ENCODE measurements at regions not wholly inside any gene's neighbourhood (a gene's known extent, or its start where the extent isn't known, plus 50 kb on each side); places are given as distances from the start of the nearest gene placed in this dataset.

- no peak for ATAC-seq
- no peaks in the 10 kb centered on the region for H3K4me1 ChIP-seq
These were observed 230.3 kb upstream of the TYRP1 start for GRCh38 chr9:12462861-12463260.

GRCh38 chr9:12463641-12464040 lies 229.5 kb upstream of the TYRP1 start:
- no peak for TF ChIP-seq POLR2A (IDR thresholded peaks at IDR 0.05)
- TF ChIP-seq, protein P1, sequence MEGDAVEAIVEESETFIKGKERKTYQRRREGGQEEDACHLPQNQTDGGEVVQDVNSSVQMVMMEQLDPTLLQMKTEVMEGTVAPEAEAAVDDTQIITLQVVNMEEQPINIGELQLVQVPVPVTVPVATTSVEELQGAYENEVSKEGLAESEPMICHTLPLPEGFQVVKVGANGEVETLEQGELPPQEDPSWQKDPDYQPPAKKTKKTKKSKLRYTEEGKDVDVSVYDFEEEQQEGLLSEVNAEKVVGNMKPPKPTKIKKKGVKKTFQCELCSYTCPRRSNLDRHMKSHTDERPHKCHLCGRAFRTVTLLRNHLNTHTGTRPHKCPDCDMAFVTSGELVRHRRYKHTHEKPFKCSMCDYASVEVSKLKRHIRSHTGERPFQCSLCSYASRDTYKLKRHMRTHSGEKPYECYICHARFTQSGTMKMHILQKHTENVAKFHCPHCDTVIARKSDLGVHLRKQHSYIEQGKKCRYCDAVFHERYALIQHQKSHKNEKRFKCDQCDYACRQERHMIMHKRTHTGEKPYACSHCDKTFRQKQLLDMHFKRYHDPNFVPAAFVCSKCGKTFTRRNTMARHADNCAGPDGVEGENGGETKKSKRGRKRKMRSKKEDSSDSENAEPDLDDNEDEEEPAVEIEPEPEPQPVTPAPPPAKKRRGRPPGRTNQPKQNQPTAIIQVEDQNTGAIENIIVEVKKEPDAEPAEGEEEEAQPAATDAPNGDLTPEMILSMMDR (IDR thresholded peaks at IDR 0.05), result no peak

More at GRCh38 chr9:12462861-12463260, 230.3 kb upstream of the TYRP1 start:
- DNase-seq, result no peak
- TF ChIP-seq POLR2A (IDR thresholded peaks at IDR 0.05), result no peak
- TF ChIP-seq, protein P1 (IDR thresholded peaks at IDR 0.05), result no peak
- Histone ChIP-seq H3K36me3 (no peaks in the 10 kb centered on the region), H3K27me3 (no peaks in the 10 kb centered on the region), H3K4me3 (no peak overlapping the region), H3K27ac (no peak overlapping the region), H3K9me3 (no peaks in the 10 kb centered on the region)
- intact Hi-C loops (cut with DNase I), result loop anchor here in 1 of 10 donors (10.0 kb wide), 1 partner anchor 62 kb away; no protein-coding TSS in a partner anchor

DNA sequence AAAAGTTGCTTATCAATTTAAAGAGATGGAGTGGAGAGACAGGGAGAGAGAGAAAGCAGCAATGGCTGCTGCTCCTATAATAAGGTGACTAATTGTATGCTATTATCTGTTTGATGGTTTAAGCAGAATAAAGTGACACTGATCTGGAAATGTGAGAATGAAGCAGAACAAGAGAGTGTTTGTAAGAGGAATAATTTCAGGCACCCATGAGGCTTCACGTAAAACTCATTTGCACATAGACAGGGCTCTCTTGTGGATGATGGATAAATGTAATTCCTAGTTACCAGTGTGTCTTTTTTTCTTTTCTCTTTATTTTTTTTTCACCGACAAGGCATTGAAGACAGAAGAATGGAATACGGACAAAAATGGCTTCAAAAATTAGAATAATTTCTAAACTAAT lies 228.8 kb upstream of the TYRP1 start:
- no peak overlapping the region for H3K27ac ChIP-seq
- no peaks in the 10 kb centered on the region for H3K36me3 ChIP-seq
- no peak overlapping the region for H3K4me3 ChIP-seq
- no peaks in the 10 kb centered on the region for H3K4me1 ChIP-seq
- H3K27me3 ChIP-seq, result no peaks in the 10 kb centered on the region
- intact Hi-C loops (cut with DNase I), result loop anchor here in 1 of 10 donors (10.0 kb wide), 1 partner anchor 60 kb away; no protein-coding TSS in a partner anchor
- 70 to 79% (median 77%) methylated on average over 3 of the region's 3 CpGs for WGBS, 4 donors
- H3K9me3 ChIP-seq, result no peaks in the 10 kb centered on the region
- ATAC-seq (no peak), DNase-seq (no peak)
- TF ChIP-seq, protein P1 (IDR thresholded peaks at IDR 0.05), result no peak
- TF ChIP-seq POLR2A (IDR thresholded peaks at IDR 0.05), result no peak

More at GRCh38 chr9:12463641-12464040, 229.5 kb upstream of the TYRP1 start:
- no peak overlapping the region for H3K27ac ChIP-seq
- DNase-seq, result no peak
- intact Hi-C loops (cut with DNase I), result loop anchor here in 1 of 10 donors (10.0 kb wide), 1 partner anchor 61 kb away; no protein-coding TSS in a partner anchor
- WGBS, 4 donors, result 20 to 35% (median 29%) methylated on average over 3 of the region's 3 CpGs
- no peaks in the 10 kb centered on the region for H3K9me3 ChIP-seq
- ATAC-seq, result no peak
- no peaks in the 10 kb centered on the region for H3K27me3 ChIP-seq
- H3K4me3 ChIP-seq, result no peak overlapping the region
- no peaks in the 10 kb centered on the region for H3K4me1 ChIP-seq
- no peaks in the 10 kb centered on the region for H3K36me3 ChIP-seq

GRCh38 chr9:12464910-12465512 lies 228.2 kb upstream of the TYRP1 start:
- DNase-seq (no peak), ATAC-seq (no peak)
- intact Hi-C loops (cut with DNase I), result loop anchor here in 1 of 10 donors (10.0 kb wide), 1 partner anchor 60 kb away; no protein-coding TSS in a partner anchor
- H3K36me3 ChIP-seq, result no peaks in the 10 kb centered on the region
- H3K27ac ChIP-seq, result no peak overlapping the region
- 0 to 1% (median 1%) methylated on average over 2 of the region's 2 CpGs for WGBS, 4 donors
- no peaks in the 10 kb centered on the region for H3K9me3 ChIP-seq
- H3K27me3 ChIP-seq, result no peaks in the 10 kb centered on the region
- no peaks in the 10 kb centered on the region for H3K4me1 ChIP-seq
- H3K4me3 ChIP-seq, result no peak overlapping the region
- no peak for TF ChIP-seq POLR2A (IDR thresholded peaks at IDR 0.05)
- TF ChIP-seq, protein P1 (IDR thresholded peaks at IDR 0.05), result peak; percentile 27 to 63 (median 48)

Data from heart left ventricle (tissue), 16 donors.